ENCODE measurements at regions not wholly inside any gene's neighbourhood (a gene's known extent, or its start where the extent isn't known, plus 50 kb on each side); places are given as distances from the start of the nearest gene placed in this dataset.

DNA sequence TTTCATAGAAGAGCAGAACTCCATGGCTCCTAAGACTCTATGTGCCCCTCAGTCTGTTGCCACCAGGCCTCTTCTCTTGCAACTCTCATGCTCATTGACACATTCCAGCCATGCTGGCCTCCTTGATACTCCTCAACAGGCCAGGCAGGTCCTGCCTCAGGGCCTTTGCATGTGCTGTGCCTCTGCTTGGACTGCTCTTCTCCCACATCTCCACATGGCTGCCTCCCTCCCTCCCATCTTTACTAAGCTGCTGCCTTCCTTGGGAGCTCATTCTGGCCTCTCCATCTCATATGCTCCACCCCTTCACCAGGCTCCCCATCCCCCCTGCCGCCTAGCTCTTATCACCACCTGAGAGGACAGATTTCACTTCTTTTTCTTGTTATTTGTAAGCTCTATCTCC lies 103.8 kb upstream of the GPR26 start:
- DNase-seq = no peak

DNA sequence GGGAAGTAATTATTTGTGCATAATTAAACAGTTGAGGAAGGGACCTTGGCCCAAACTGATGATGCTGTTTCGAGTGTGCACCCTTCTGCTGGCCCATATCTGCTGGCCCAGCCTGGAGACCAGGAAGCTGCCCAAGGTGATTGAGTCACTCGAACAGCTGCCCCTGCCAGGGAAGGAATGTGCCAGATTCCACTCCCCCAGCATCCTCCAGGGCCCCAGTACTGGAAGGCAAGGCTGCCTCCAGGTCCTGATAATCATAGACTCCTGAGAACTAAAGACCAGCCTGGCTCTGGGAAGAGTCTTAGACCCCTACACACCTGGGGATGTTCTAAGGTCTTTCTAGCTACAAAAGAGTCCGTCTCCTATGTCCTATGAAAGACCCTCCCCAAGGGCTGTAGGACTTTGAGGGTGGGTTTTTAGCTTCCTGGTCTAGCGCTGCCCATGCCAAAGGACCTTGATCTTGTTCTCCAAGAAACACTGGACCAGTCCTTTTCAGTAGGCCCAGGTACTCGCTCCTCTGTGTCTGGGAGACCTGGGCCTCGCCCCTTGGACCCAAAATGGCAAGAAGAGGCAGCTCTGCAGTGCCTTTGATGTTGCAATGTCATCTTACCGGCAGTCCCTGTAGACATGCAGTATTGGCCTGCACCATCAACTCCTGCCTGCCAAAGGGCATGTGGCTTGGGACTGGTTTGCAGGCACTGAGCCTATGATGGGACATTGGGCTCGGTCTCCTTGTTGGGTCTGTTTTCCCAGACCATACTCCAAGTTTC lies 103.2 kb upstream of the GPR26 start:
- no peak for DNase-seq

DNA sequence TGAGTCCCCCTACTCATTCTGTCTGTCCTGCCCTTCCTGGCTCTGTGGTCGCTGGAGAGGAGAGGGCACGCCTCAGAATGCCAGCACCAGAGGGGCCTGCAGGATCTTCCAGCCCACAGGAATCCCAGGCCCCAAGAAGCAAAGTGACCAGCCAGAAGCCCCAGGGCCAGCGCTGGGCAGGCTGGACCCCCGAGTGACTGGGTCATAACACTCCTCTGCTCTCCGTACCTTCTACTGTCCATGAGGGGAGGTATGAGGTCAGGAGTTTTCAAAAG lies 102.6 kb upstream of the GPR26 start:
- no peak for DNase-seq

DNA sequence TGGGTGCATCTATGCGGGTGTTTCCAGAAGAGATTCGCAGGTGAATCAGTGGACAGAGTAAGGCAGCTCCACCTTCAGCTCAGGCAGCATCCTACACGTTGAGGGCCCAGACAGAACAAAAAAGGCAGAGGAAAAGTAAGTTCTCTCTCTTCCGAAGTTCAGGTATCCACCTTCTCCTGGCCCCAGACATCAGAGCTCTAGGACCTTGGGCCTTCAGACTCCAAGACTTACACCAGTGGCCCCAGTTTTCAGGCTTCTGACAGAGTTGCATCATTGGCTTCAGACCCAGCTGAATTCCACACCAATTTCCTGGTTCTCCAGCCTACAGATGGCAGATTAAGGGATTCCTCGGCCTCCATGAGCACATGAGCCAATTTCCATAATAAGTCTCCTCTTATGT lies 102.2 kb upstream of the GPR26 start:
- DNase-seq = no peak

DNA sequence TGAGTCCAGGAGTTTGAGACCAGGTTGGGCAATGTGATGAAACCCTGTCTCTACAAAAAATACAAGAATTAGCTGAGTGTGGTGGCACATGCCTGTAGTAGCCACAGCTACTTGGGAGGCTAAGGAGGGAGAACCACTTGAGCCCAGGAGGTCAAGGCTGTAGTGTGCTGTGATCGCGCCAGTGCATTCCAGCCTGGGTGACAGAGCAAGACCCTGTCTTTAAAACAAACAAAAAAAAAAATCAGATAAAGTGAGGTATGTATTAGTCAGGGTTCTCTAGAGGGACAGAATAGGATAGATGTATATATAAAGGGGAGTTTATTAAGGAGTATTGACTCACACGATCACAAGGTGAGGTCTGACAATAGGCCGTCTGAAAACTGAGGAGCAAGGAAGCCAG lies 101.5 kb upstream of the GPR26 start:
- no peak for DNase-seq

DNA sequence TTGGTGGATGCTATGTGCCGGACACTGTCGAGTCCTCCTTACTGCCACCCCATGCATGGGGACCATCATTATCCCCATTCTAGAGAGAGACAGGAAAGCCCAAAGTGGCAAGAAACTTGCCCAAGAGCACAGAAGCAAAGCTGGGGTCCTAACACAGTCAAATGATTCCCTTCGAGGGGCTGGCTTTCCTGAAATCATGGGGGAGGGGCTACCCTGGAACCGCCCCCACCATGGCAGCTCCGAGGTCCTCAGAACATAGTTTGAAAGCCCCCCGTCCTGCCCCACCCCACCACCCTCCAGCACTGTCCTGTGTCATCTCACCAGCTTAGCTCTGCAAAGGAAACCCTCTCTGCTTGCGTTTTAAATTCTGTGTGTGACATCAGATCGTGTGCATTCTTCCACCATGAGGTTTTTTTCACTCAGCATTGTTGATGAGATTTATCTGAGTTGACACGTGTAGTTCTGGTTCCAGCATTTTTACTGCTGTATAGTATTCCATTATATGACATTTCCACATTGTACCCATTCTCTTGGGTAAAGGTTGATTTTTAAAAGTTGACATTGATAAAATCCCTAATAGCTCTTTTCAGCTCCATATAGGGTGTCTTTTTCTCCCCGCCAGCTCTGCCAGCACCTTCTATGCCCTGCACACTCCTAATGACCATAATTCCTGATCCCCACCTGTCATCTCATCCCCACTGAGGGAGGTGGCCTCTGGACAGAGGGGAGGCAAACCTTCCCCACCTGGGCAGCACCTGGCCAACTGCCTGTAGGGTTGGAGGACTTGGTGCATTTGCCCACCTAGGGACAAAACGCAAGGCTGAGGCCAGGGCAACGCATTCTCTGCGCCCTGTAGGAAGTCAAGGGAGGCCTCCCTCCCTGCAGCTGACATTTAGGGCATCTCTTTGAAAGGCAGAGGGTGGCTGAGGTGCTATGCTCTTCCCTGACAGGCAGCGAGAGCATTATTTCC lies 100.2 kb upstream of the GPR26 start:
- DNase-seq = no peak

DNA sequence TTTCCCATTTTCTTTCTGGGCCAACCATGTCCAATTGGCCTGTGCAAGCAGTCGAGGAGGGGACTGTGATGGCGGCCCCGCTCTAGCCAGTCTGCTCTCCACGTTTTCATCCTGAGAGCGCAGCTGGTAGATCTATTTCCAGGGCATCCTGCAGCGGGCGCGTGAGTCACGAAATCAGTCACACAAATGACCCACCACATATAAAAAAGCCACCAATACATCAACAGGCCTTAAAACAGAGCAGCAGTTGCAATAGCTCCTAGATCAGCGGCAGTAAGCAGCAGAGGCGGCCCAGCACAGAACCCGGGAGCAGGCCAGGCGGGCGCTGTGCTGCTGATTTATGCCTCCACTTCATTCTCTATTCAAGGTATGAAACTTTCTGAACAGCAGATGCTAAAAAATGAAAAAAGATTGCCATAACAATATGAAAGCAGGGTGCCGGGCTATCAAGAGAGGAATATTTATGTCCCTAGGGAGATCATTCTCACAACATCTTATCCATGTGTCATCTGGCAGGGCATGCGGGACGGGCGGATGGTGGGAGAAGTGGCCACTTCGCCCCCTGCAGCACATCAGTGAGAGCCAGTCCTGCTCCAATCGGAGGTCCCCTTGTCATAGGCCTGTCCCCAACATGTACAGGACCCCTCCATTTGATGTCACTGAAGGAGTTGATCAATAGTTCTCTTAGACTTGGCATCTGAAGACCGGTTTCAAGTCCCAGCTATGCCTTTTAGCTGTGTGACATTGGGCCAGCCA lies 98.0 kb upstream of the GPR26 start:
- no peak for DNase-seq

DNA sequence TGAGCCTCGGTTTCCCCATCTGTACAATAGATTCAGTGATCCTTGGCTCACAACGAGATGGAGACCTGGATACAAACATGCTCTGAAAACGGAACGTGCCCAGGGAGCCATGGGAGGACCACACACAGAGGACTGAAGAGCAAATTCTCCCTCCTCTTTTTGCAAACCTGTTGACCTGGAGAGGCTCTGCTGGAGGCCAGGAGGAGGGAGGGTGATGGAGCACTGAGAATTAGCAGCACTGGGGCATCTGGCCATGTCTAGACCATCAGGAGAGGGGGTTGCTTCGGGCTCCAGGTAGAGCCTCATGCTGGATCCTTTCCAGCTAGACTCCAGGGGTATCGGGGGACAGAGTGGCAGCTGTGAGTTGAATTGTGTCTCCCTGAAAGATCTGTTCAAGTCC lies 97.4 kb upstream of the GPR26 start:
- DNase-seq = no peak

DNA sequence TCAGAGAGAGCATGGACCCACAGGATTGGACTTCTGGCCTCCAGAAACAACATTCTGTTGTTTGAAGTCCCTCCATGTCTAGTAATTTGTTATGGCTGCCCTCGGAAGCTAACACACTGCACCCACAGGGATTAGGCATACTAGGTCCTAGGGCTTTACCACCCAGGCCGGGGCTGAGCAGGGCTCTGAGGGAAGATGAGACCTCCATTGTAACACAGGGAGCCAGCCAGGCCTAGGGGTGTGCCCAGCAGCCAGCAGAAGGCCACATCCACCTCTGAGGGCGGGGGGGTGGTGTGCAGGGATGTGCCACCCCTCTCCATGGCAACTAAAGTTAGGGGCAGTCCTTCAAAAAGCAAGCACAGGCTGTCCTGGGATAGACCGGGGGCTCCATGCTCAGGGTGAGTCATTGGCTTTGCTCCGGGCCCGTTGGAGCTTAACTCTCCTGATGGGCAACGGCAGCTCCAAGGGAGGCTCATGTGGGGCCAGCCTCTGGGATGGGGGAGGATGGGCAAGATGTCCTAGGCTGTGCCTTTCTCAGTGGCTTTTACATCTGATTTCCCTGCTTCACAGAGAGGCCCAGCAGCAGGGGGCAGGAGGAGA lies 96.6 kb upstream of the GPR26 start:
- DNase-seq = no peak

DNA sequence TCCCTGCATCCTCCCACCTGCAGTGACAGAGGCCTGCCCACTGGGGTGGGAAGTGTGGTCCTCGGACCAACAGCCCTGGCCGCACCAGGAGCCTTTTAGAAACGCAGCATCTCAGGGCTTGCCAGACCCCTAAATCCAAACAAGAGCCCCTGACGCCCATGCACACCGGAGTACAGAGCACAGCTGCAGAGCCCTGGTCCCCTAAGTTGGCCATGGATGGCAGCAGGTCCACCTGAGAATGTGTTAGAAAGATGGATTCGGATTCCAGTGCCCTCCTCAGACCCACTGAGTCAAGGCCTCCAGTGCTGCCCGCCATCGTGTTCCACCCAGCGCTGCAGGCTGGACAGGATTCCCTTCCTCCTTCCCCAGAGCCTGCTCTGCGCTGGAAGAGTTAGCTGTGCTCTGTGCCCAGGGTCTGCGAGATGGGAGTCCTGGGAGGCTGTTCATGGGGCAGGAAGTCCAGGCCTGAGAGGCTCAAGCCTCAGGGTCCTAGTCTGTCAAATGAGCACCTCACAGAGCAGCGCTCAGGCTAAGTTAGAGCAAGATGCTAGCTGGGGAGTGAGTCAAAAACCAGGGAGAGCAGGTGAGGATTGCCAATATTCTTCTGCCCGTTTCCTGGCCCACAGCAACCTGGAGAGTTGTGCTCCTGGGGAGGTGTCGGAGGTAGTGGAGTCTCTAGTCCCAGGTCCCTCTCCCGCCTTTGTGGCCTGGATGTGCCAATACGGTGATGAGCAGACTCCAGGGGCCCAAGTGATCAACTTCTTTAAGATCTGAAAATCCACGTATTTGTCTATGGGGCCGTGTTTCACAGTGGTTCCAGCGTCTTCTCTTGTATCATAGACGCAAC lies 95.9 kb upstream of the GPR26 start:
- DNase-seq = no peak

DNA sequence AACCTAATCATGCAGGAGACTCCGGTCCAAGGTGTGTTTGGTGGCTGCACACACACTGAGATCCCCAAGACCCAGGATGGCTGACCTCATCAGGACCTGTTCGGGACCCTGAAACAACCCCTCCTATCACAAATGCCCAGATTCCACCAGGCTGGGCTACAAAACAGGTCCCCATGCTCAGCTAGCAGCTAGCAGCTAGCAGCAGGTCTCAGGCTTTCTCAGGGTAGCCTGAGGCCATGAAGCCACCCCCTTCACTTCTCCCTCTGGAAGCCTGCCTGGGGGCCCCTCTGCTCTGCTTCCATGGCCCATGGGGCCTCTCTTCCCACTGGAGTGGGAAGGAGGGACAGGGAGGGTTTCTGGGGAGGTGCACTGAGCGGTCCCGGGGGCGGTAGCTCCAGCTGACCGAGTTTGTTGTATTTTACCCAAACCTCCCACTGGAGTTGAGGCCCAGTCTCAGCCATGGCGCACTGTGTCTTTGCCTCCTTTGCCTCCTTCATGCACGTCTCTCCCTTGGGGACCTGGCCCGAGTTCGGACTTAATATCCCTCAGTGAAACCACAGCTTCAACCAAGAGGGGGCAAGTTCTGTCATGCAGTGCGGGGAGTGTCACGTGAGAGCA lies 95.1 kb upstream of the GPR26 start:
- no peak for DNase-seq

DNA sequence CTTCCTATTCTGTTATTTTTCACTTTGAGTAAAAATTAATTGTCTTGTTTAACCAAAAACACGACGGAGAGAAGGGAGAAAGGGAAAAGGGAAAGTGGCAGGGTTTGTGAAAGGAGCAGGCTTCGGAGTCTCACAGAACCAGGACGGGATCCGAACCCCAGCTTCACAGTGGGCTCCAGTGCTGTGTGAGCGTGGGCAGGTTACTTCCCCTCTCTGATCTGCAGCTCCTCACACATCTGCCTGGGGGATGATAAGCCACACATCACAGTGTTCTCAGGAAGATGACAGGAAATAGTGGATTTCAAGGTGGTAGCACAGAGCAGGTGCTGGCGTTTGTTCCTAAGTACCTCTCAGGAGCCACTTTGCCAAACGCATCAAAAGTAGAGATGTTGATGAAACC lies 94.2 kb upstream of the GPR26 start:
- DNase-seq = no peak

DNA sequence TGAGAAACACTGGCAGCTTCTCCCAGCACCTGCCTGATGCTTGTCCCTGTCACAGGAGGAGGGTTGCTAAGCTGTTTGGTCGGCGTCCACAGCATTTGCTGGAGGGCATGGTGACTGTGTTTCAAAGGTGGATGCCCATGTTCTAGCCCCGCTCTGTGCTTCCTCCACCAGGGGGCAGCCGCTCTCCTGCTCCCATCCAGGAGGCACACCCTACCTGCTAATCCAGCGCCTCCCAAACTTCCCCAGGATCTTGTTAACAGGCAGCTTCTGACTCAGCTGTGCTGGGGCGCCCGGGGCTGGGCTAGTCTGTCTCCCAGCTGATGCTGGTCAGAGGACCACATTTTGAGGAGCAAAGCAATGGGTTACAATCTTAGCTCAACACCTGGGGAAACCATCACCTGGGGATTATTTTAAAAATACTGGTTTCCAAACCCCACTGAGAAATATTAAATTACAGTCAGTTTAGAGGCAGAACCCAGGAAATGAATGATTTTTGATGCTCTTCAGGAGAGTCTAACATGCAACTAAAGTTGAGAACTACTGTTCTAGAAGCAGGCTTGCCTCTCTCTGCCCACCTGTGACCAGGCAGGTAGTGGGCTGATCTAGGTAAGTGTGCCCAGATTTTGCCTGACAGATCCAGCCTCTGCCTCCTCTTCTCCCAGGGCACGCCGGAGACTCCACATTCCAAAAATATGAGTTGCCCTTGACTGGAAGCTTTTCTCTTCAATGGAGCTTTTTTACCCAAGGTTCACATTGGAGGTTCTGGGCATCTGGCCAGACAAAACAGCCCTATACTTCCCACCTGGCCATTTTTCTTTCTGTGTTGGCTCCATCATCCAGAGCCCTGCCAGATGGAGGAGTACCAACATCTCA lies 92.7 kb upstream of the GPR26 start:
- no peak for DNase-seq

DNA sequence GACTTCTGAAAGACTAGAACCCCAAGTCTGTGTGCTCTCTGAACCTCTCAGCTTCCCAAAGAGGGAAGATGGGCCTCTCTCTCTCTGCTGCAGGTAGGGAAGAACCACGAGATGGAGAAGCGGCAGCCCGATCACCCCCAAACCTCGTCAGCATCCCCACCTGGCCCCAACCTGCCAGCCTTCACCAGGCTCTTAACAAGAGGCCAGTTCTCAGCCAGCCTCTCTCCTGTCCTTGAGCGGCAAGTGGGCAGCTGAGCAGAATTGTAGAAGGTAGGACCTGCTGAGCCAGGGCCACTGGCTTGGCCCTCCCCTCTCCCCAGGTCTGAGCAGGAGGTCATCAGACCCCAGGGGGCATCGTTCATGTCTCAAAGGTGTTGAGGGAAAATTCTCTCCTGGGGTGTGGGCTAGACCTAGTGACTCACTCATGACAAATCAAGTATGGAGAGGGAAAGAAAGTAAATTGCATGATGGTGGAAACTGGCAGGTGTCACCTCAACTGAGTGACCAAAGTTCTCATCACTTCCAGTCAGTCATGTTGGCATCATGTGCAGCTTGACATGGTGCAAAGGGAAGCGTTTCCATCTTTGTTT lies 92.0 kb upstream of the GPR26 start:
- no peak for DNase-seq

DNA sequence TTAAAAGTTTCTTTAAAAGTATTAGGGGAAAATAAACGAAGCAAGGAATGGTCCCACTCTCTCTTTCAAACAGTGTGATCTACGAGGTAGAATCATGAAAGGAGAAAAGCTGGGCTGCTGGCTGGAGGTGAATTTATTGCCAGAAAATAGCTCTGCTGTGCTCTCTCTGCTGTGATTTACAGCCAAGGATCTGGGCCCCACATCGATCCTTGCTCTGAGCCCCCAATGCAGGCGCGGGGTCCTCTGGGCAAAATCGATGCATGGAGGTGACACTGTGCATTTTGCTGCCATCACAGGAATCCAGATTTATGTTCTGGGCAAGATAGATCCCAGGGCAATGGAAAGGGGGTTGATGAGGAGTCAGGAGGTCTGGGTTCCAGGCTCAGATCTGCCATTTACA lies 91.0 kb upstream of the GPR26 start:
- no peak for DNase-seq

DNA sequence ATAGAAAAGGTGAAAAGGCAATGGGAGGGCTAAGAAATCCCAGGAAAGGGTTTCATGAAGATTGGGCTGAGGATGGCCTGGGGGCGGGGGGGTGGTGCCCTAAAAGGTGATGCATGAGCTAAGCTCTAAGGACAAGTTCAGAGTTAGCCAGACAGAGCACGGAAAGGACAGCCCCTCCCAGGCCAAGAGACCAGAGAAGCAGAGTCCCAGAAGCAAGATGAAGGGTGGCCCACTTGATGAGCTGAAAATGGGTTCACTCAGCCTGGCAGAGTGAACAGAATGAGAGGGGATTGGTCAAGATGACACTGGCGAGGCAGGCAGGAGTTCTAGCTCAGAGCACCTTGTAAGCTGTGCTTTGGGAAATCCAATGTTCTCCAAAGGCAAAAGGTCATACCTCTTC lies 89.4 kb upstream of the GPR26 start:
- DNase-seq = no peak

DNA sequence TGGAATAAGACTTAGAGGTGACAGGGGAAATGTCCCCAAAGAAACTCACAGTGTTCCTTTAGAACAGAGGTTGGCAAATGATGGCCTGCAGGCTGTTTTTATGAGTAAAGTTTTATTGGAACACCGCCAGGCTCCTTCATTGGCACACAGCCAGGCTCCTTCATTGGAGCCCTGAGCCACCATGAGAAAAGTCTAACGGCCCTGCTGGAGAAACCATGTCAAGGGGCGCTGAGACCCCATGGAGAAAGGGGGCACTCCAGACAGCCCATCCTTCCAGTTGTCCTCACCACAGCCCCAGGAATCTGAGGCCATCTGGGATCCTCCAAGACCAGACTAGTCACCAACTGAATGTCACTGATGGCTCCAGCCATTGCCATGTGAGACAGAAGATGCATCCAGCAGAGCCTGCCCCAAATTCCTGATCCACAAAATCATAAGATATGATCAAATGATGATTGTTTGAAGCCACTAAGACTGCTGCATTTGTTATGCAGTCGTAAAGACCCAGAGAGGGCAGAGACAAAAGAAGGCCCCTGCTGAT lies 88.2 kb upstream of the GPR26 start:
- no peak for DNase-seq

DNA sequence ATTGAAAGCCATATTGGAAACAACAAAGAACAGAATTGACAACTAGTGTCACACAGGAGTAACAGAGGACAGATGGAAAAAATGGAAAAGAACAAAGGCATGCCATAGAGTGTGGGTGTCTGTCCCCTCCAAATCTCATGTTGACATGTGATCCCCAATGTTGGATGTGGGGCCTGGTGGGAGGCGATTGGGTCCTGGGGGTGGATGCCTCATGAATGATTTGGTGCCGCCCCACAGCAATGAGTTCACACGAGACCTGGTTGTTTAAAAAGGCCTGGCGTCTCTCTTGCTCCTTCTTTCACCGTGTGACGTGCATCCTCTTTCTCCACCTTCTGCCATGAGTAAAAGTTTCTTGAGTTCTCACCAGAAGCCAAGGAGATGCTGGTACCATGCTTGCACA lies 87.4 kb upstream of the GPR26 start:
- DNase-seq = no peak

DNA sequence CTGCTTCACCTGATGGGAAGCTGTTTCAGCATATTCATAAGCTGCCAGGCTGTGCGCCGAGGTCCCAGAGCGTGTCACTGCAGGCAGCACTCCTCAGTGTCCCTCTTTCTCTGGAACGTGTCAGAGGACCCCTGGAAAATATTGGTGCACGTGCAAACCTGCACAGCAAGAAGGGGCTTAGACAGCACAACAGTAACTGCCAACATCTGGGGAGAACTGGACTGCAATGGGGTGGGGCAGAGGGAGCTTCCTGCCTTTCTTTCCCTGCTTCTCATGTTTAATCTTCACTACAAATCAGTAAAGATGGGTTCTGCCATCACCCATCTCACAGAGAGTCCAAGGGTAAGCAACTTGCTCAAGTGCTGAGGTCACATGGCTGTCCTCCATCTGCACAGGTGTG lies 86.5 kb upstream of the GPR26 start:
- DNase-seq = no peak

DNA sequence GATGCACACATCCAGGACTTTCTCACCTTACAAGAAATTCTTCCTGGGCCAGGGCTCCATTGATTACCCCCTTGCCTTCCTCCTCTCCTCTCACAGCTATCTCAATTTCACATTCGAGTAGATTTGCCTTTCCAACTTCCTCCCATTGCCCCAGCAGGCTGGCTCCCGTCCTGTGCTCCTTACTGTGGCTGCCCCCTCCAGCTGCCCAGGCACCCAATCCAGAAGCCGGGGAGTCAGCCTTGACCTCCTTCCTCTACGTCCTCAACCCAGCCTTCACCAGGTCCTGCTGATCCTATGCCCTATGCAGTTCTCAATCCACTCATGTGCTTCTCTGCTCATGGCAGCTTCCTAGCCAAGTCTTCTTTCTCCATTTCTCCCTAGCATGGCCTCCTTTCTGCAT lies 85.7 kb upstream of the GPR26 start:
- no peak for DNase-seq

Measured in DMS79 (cell line).